WI38 (cell line): ENCODE measurements at regions not wholly inside any gene's neighbourhood (a gene's known extent, or its start where the extent isn't known, plus 50 kb on each side); places are given as distances from the start of the nearest gene placed in this dataset.

Experiments
- H3K4me3 ChIP-seq: 2 replicates; pipeline ENCODE4 v1.5.1; 2011; ENCODE audit warnings: low read depth, mild to moderate bottlenecking, control low read depth, low read length
- TF ChIP-seq, protein P1 (sequence below): IDR thresholded peaks from 2 replicates; pipeline ENCODE4 v1.5.1; 2012; ENCODE audit warnings: low read depth, mild to moderate bottlenecking, control low read depth, low read length

DNA sequence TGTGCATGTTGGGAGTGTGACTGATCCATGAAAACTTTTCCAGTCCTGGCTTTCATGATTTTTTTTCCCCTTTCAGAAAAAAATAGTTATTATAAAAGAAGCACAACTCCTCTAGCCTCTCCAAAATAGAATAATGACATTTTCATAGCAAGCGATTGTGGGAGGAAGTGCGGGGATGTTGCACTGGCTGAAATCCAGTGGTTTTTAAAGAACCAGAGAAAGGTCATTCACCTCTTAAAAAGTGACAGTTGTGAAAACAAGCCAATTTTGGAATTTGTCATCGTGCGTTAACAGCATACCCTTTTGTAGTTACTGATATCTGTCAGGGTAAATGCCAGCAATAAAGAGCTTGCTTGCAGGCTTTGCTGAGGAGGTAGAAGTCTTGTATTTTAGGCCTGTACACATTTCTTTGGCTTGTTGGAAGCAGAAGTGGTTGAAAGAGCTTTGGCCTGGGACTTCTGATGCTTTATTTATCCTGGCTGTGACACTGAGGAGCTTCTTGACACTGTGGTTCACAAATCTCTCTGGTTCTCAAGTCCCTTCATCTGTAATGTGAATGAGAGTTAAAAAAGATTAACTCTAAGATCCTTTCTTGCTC, 545.9 kb downstream of the REEP3 start:
- TF ChIP-seq, protein P1, sequence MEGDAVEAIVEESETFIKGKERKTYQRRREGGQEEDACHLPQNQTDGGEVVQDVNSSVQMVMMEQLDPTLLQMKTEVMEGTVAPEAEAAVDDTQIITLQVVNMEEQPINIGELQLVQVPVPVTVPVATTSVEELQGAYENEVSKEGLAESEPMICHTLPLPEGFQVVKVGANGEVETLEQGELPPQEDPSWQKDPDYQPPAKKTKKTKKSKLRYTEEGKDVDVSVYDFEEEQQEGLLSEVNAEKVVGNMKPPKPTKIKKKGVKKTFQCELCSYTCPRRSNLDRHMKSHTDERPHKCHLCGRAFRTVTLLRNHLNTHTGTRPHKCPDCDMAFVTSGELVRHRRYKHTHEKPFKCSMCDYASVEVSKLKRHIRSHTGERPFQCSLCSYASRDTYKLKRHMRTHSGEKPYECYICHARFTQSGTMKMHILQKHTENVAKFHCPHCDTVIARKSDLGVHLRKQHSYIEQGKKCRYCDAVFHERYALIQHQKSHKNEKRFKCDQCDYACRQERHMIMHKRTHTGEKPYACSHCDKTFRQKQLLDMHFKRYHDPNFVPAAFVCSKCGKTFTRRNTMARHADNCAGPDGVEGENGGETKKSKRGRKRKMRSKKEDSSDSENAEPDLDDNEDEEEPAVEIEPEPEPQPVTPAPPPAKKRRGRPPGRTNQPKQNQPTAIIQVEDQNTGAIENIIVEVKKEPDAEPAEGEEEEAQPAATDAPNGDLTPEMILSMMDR, result no peak
- no peak overlapping the region for H3K4me3 ChIP-seq

DNA sequence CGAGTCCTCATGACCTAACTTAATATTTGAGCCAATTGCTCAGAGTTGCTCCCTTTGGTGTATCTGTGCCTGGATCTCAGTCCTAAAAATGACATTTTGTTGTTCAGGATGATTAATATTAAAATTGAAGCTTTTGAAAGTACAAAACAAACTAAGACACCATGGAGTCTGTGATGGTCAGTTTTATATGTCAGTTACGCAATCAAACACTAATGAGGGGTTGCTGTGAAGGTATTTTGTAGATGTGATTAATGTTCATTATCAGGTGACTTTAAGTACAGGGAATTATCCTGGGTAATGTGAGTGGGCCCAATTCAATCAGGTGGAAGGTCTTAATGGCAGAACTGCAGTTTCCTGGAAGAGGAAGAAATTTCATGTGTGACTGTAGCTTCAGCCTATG, 546.7 kb downstream of the REEP3 start:
- no peak overlapping the region for H3K4me3 ChIP-seq
- TF ChIP-seq, protein P1, result no peak

DNA sequence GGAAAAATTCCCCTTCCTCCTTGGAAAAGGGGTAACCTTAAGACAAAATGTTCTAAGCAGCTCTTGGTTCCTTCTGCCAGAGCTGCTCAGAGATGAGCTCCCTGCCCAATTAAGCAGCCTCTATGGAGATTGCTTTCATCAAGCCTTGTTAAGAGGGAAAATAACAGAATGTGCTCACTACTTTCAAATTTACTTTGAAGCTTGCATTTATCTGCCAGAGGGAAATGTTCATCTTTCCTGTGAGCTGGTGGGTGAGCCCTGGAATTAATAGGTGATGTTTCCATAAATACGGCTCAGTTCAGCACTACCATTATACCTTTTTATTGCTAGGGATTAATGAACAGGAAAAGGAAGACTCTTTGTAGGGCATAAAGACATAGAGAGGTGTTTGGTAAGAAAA, 549.0 kb downstream of the REEP3 start:
- H3K4me3 ChIP-seq, result no peak overlapping the region
- TF ChIP-seq, protein P1, result no peak

DNA sequence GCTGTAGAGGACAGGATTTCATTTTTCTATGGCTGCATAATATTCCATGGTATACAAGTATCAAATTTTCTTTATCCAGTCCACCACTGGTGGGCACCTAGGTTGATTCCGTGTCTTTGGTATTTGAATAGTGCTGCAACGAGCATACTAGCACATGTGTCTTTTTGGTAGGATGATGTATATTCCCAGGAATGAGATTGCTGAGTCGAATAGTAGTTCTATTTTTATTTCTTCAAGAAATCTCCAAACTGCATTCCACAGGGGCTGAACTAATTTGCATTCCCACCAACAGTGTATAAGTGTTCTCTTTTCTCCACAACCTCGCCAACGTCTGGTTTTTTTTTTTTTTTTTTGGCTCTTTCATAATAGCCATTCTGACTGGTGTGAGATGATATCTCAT, 550.0 kb downstream of the REEP3 start:
- TF ChIP-seq, protein P1, result no peak
- no peak overlapping the region for H3K4me3 ChIP-seq

DNA sequence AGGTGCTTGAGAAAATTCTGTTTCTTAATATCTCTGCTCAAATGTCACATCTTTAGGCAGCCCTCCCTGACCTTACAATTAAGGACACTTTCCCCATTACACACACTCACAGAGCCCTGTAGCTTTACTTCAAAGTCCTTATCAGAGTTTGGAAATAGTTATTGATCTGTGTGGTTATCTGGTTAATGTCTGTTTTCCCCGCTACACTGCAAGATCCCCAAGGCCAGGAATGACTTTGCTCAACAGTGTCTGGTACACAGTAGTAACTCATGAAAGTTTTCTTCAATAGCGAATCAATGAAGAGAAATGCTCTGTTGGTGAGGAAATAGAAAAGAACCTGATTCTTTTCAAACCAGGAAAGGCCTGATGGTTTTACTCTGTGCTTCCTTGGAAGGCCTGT, 554.4 kb downstream of the REEP3 start:
- TF ChIP-seq, protein P1, result no peak
- H3K4me3 ChIP-seq, result no peak overlapping the region

DNA sequence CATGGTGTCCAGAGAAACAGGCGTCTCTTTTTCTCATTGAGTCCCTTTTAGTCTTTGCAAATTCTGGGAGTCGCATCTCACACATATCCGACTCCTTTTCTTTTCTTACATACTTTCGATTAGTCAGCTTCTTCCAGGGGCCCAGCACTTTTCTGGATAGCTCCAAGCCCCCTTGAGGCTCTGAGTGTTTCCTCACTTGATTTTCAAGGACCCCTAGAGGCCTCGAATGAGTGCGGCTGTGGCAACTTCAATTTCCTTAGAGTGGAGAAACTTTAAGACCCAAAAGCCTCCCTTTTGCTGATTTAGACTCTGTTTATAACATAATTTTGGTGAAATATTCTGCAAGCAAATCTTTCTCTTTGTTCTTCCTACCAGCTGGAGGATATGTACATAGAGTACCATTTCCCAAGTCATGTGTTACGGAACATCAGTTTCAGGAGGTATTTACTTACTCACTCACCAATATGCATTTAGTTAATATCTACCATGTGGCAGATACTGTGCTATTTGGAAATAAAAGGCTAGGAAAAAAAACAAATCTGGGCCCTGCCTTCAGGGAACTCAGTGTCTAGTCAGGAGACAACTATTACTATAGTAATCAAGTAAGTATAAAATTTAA, 555.2 kb downstream of the REEP3 start:
- TF ChIP-seq, protein P1, result no peak
- H3K4me3 ChIP-seq, result no peak overlapping the region

DNA sequence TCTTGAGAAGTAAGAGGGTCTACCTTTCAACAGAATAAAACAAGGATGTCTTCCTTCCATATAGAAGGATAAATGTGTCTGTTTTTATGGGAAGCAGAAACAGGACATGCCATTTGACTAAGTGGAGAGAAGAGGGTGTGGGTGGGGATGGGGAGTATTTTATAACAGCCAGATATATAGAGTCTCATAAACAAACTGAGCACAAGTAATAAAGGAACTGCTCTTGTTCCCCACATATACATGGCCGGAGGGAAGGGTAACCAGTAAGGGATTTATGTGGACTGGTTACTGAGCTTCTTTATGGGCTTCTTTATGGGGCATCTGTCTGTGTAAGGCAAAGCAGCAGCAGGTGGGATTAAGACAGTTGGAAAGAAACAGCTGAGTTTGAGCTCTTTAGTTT, 558.1 kb downstream of the REEP3 start:
- TF ChIP-seq, protein P1, result no peak
- H3K4me3 ChIP-seq, result no peak overlapping the region
